ENCODE measurements at regions not wholly inside any gene's neighbourhood (a gene's known extent, or its start where the extent isn't known, plus 50 kb on each side); places are given as distances from the start of the nearest gene placed in this dataset.

DNA sequence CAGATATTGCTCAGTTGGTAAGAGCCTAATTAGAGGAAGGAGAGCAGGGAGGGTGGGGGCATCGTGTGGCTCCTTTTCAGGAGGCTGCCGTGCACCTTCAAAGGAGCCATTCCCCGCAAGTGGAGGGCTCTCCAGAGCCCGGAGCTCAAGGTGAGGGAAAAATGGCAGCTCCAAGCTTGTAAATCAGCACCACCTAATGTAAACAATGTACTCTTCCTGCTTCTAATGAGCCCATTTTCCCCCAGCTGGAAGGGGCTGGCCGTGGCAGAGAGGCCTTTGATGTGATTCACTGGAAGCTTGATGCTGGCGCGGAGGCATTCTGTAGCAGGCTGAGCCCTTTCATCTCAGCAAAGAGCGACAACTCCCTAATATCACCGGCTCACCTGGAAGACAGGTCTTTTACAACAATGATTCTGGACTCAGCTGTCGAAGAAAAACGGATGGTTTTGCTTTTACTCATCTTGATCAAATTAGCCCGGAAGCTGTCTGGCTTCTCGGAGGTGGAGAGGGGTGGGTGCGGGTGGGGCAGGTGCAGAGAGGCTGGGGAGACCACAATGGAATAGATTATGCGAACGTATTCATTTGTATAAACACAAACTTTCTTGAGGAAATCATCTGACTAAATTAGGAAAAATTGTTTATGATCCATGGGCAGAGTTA, 112.5 kb downstream of the RRAGC start:
- no peaks in the 10 kb centered on the region for H3K79me2 ChIP-seq (replicated peaks; ENCODE audit: insufficient read depth)
- Mint-ChIP-seq H3K27ac (no peak overlapping the region), H3K9me3 (no peaks in the 10 kb centered on the region), H3K4me1 (peaks cover 15% of the 10 kb centered on the region), H3K27me3 (ENCODE audit: insufficient read depth, low read depth, poor library complexity) (peaks cover 6% of the 10 kb centered on the region), H3K36me3 (ENCODE audit: low read depth) (no peaks in the 10 kb centered on the region; the same call in 2 of the 3 replicates), H3K4me3 (no peak overlapping the region)
- no peaks in the 10 kb centered on the region for H4K20me1 ChIP-seq (replicated peaks; ENCODE audit: insufficient read depth)
- DNase-seq (ENCODE audit: low spot score) (peak; percentile 55), ATAC-seq (peak; percentile 77)
- TF ChIP-seq, protein P1, sequence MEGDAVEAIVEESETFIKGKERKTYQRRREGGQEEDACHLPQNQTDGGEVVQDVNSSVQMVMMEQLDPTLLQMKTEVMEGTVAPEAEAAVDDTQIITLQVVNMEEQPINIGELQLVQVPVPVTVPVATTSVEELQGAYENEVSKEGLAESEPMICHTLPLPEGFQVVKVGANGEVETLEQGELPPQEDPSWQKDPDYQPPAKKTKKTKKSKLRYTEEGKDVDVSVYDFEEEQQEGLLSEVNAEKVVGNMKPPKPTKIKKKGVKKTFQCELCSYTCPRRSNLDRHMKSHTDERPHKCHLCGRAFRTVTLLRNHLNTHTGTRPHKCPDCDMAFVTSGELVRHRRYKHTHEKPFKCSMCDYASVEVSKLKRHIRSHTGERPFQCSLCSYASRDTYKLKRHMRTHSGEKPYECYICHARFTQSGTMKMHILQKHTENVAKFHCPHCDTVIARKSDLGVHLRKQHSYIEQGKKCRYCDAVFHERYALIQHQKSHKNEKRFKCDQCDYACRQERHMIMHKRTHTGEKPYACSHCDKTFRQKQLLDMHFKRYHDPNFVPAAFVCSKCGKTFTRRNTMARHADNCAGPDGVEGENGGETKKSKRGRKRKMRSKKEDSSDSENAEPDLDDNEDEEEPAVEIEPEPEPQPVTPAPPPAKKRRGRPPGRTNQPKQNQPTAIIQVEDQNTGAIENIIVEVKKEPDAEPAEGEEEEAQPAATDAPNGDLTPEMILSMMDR (conservative IDR thresholded peaks at IDR 0.05; ENCODE audit: low read depth in 2 of 2), result no peak
- TF ChIP-seq STAT1 (IDR thresholded peaks at IDR 0.05; ENCODE audit: unreplicated experiment), result no peak
- no peak for TF ChIP-seq POLR2AphosphoS5 (IDR thresholded peaks at IDR 0.05; ENCODE audit: low read depth)
- TF ChIP-seq, protein P2, sequence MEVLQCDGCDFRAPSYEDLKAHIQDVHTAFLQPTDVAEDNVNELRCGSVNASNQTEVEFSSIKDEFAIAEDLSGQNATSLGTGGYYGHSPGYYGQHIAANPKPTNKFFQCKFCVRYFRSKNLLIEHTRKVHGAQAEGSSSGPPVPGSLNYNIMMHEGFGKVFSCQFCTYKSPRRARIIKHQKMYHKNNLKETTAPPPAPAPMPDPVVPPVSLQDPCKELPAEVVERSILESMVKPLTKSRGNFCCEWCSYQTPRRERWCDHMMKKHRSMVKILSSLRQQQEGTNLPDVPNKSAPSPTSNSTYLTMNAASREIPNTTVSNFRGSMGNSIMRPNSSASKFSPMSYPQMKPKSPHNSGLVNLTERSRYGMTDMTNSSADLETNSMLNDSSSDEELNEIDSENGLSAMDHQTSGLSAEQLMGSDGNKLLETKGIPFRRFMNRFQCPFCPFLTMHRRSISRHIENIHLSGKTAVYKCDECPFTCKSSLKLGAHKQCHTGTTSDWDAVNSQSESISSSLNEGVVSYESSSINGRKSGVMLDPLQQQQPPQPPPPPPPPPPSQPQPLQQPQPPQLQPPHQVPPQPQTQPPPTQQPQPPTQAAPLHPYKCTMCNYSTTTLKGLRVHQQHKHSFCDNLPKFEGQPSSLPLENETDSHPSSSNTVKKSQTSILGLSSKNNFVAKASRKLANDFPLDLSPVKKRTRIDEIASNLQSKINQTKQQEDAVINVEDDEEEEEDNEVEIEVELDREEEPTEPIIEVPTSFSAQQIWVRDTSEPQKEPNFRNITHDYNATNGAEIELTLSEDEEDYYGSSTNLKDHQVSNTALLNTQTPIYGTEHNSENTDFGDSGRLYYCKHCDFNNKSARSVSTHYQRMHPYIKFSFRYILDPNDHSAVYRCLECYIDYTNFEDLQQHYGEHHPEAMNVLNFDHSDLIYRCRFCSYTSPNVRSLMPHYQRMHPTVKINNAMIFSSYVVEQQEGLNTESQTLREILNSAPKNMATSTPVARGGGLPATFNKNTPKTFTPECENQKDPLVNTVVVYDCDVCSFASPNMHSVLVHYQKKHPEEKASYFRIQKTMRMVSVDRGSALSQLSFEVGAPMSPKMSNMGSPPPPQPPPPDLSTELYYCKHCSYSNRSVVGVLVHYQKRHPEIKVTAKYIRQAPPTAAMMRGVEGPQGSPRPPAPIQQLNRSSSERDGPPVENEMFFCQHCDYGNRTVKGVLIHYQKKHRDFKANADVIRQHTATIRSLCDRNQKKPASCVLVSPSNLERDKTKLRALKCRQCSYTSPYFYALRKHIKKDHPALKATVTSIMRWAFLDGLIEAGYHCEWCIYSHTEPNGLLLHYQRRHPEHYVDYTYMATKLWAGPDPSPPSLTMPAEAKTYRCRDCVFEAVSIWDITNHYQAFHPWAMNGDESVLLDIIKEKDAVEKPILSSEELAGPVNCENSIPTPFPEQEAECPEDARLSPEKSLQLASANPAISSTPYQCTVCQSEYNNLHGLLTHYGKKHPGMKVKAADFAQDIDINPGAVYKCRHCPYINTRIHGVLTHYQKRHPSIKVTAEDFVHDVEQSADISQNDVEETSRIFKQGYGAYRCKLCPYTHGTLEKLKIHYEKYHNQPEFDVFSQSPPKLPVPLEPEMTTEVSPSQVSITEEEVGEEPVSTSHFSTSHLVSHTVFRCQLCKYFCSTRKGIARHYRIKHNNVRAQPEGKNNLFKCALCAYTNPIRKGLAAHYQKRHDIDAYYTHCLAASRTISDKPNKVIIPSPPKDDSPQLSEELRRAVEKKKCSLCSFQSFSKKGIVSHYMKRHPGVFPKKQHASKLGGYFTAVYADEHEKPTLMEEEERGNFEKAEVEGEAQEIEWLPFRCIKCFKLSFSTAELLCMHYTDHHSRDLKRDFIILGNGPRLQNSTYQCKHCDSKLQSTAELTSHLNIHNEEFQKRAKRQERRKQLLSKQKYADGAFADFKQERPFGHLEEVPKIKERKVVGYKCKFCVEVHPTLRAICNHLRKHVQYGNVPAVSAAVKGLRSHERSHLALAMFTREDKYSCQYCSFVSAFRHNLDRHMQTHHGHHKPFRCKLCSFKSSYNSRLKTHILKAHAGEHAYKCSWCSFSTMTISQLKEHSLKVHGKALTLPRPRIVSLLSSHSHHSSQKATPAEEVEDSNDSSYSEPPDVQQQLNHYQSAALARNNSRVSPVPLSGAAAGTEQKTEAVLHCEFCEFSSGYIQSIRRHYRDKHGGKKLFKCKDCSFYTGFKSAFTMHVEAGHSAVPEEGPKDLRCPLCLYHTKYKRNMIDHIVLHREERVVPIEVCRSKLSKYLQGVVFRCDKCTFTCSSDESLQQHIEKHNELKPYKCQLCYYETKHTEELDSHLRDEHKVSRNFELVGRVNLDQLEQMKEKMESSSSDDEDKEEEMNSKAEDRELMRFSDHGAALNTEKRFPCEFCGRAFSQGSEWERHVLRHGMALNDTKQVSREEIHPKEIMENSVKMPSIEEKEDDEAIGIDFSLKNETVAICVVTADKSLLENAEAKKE (CRISPR knock-in tag; IDR thresholded peaks at IDR 0.05), result no peak
- TF ChIP-seq, protein P3, sequence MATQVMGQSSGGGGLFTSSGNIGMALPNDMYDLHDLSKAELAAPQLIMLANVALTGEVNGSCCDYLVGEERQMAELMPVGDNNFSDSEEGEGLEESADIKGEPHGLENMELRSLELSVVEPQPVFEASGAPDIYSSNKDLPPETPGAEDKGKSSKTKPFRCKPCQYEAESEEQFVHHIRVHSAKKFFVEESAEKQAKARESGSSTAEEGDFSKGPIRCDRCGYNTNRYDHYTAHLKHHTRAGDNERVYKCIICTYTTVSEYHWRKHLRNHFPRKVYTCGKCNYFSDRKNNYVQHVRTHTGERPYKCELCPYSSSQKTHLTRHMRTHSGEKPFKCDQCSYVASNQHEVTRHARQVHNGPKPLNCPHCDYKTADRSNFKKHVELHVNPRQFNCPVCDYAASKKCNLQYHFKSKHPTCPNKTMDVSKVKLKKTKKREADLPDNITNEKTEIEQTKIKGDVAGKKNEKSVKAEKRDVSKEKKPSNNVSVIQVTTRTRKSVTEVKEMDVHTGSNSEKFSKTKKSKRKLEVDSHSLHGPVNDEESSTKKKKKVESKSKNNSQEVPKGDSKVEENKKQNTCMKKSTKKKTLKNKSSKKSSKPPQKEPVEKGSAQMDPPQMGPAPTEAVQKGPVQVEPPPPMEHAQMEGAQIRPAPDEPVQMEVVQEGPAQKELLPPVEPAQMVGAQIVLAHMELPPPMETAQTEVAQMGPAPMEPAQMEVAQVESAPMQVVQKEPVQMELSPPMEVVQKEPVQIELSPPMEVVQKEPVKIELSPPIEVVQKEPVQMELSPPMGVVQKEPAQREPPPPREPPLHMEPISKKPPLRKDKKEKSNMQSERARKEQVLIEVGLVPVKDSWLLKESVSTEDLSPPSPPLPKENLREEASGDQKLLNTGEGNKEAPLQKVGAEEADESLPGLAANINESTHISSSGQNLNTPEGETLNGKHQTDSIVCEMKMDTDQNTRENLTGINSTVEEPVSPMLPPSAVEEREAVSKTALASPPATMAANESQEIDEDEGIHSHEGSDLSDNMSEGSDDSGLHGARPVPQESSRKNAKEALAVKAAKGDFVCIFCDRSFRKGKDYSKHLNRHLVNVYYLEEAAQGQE (IDR thresholded peaks at IDR 0.05; ENCODE audit: unreplicated experiment), result no peak
- TF ChIP-seq EZH2 (IDR thresholded peaks at IDR 0.05; ENCODE audit: low read depth, unreplicated experiment), result no peak
- TF ChIP-seq NANOG (IDR thresholded peaks at IDR 0.05; ENCODE audit: borderline replicate concordance), result no peak
- TF ChIP-seq CREB1 (CRISPR knock-in tag; IDR thresholded peaks at IDR 0.05; ENCODE audit: low read depth), result no peak
- TF ChIP-seq ZNF331 (CRISPR knock-in tag; IDR thresholded peaks at IDR 0.05; ENCODE audit: low read depth), result no peak
- no peak for TF ChIP-seq ZNF114 (CRISPR knock-in tag; IDR thresholded peaks at IDR 0.05)
- no peak for TF ChIP-seq JUNB (IDR thresholded peaks at IDR 0.05; ENCODE audit: unreplicated experiment)
- TF ChIP-seq, protein P4, sequence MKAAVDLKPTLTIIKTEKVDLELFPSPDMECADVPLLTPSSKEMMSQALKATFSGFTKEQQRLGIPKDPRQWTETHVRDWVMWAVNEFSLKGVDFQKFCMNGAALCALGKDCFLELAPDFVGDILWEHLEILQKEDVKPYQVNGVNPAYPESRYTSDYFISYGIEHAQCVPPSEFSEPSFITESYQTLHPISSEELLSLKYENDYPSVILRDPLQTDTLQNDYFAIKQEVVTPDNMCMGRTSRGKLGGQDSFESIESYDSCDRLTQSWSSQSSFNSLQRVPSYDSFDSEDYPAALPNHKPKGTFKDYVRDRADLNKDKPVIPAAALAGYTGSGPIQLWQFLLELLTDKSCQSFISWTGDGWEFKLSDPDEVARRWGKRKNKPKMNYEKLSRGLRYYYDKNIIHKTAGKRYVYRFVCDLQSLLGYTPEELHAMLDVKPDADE (IDR thresholded peaks at IDR 0.05), result no peak
- peaks cover 6% of the 10 kb centered on the region for H3K4me1 ChIP-seq (ENCODE audit: insufficient read depth)
- no peaks in the 10 kb centered on the region for H3K27me3 ChIP-seq (ENCODE audit: insufficient read depth)
- no peaks in the 10 kb centered on the region for H3F3A ChIP-seq (replicated peaks; ENCODE audit: low read depth)
- no peaks in the 10 kb centered on the region for H3K36me3 ChIP-seq (ENCODE audit: insufficient read depth)
- peak overlapping the region; percentile 98 for H2AFZ ChIP-seq
- H3K27ac ChIP-seq (ENCODE audit: low read depth), result no peak overlapping the region
- no peak overlapping the region for H3K4me3 ChIP-seq
- peaks cover 15% of the 10 kb centered on the region for H3K9me2 ChIP-seq (ENCODE audit: insufficient read depth)
- H3K4me2 ChIP-seq, result 0 out of 2 replicates have a peak overlapping the region, but pooled peaks have one; percentile 15

Measured in GM23338 (cell line).